ENCODE measurements at regions not wholly inside any gene's neighbourhood (a gene's known extent, or its start where the extent isn't known, plus 50 kb on each side); places are given as distances from the start of the nearest gene placed in this dataset.

GRCh38 chr4:8774071-8774470 lies 97.6 kb downstream of the HMX1 start:
- no peak for DNase-seq

- DNase-seq, result no peak
Measured at GRCh38 chr4:8773124-8773931, 98.3 kb downstream of the HMX1 start.

GRCh38 chr4:8772499-8773123 lies 99.0 kb downstream of the HMX1 start:
- DNase-seq, result no peak

GRCh38 chr4:8771666-8772065 lies 100.0 kb downstream of the HMX1 start:
- DNase-seq, result no peak

GRCh38 chr4:8771258-8771590 lies 100.4 kb downstream of the HMX1 start:
- no peak for DNase-seq

- DNase-seq, result no peak
Measured at GRCh38 chr4:8770518-8771257, 101.0 kb downstream of the HMX1 start.

GRCh38 chr4:8769645-8770517 lies 101.8 kb downstream of the HMX1 start:
- DNase-seq, result no peak

- no peak for DNase-seq
Measured at GRCh38 chr4:8768357-8768999, 103.2 kb downstream of the HMX1 start.

- no peak for DNase-seq
Measured at GRCh38 chr4:8766610-8767009, 105.0 kb downstream of the HMX1 start.

GRCh38 chr4:8765631-8766590 lies 105.7 kb downstream of the HMX1 start:
- no peak for DNase-seq

- no peak for DNase-seq
Measured at GRCh38 chr4:8765084-8765483, 106.6 kb downstream of the HMX1 start.

- DNase-seq, result no peak
Measured at GRCh38 chr4:8763966-8764901, 107.4 kb downstream of the HMX1 start.

GRCh38 chr4:8762951-8763735 lies 108.5 kb downstream of the HMX1 start:
- no peak for DNase-seq

- DNase-seq, result no peak
Measured at GRCh38 chr4:8762356-8762755, 109.3 kb downstream of the HMX1 start.

GRCh38 chr4:8761824-8762205 lies 109.8 kb downstream of the HMX1 start:
- DNase-seq, result no peak

GRCh38 chr4:8761167-8761823 lies 110.3 kb downstream of the HMX1 start:
- no peak for DNase-seq

- DNase-seq, result no peak
Measured at GRCh38 chr4:8760561-8760960, 111.1 kb downstream of the HMX1 start.

- DNase-seq, result no peak
Measured at GRCh38 chr4:8759987-8760386, 111.7 kb downstream of the HMX1 start.

All from right lung (tissue), 2 donors.